GM23338 (cell line): ENCODE measurements at regions not wholly inside any gene's neighbourhood (a gene's known extent, or its start where the extent isn't known, plus 50 kb on each side); places are given as distances from the start of the nearest gene placed in this dataset.

Source experiments
- ATAC-seq: fragments of 200-7000 bp; cut with Tn5 transposase; 3 replicates; pipeline ENCODE4 v1.9.1; 2020
- DNase-seq: peaks from one replicate; pipeline ENCODE4 v3.0.0-alpha.2; 2015; ENCODE audit warnings: low spot score
- H2AFZ ChIP-seq: fragments of 200-600 bp; sonication (generic); 2 replicates; pipeline ENCODE4 v1.8.0; 2016; ENCODE audit warnings: antibody characterized with exemption, mild to moderate bottlenecking, moderate library complexity
- H3F3A ChIP-seq: fragments of 200-600 bp; sonication (generic); replicated peaks from 2 replicates; pipeline ENCODE4 v1.8.0; 2017; ENCODE audit warnings: antibody characterized with exemption, mixed run types, low read depth
- H3K27ac ChIP-seq: fragments of 200-600 bp; sonication (generic); 2 replicates; pipeline ENCODE4 v1.6.1; 2016; ENCODE audit warnings: low read depth
- H3K27me3 ChIP-seq: fragments of 200-600 bp; sonication (generic); 2 replicates; pipeline ENCODE4 v1.8.0; 2016; ENCODE audit warnings: mild to moderate bottlenecking, mixed run types, moderate library complexity; ENCODE audit not compliant: insufficient read depth
- H3K36me3 ChIP-seq: fragments of 200-600 bp; sonication (generic); 2 replicates; pipeline ENCODE4 v1.8.0; 2016; ENCODE audit warnings: mild to moderate bottlenecking; ENCODE audit not compliant: insufficient read depth
- H3K4me1 ChIP-seq: fragments of 200-600 bp; sonication (generic); 2 replicates; pipeline ENCODE4 v1.8.0; 2016; ENCODE audit warnings: mild to moderate bottlenecking, moderate library complexity; ENCODE audit not compliant: insufficient read depth
- H3K4me2 ChIP-seq: fragments of 200-600 bp; sonication (generic); 2 replicates; pipeline ENCODE4 v1.7.1; 2017; ENCODE audit warnings: mixed run types
- H3K4me3 ChIP-seq: fragments of 200-600 bp; sonication (generic); 2 replicates; pipeline ENCODE4 v1.6.1; 2016; ENCODE audit warnings: mixed run types
- H3K79me2 ChIP-seq: fragments of 200-600 bp; sonication (generic); replicated peaks from 2 replicates; pipeline ENCODE4 v1.8.0; 2017; ENCODE audit warnings: mild to moderate bottlenecking; ENCODE audit not compliant: insufficient read depth
- H3K9me2 ChIP-seq: fragments of 200-600 bp; sonication (generic); 2 replicates; pipeline ENCODE4 v1.8.0; 2017; ENCODE audit not compliant: insufficient read depth
- H4K20me1 ChIP-seq: fragments of 200-600 bp; sonication (generic); replicated peaks from 2 replicates; pipeline ENCODE4 v1.8.0; 2017; ENCODE audit warnings: mild to moderate bottlenecking; ENCODE audit not compliant: insufficient read depth
- H3K27ac Mint-ChIP-seq: 2 replicates; pipeline ENCODE4 v1.8.0; 2020; ENCODE audit warnings: inconsistent platforms, mild to moderate bottlenecking, moderate library complexity, mixed read lengths
- H3K27me3 Mint-ChIP-seq: 3 replicates; pipeline ENCODE4 v1.8.0; 2022; ENCODE audit warnings: low read depth, mild to moderate bottlenecking, moderate library complexity, mixed read lengths, inconsistent platforms; ENCODE audit not compliant: insufficient read depth, poor library complexity
- H3K36me3 Mint-ChIP-seq: 3 replicates; pipeline ENCODE4 v1.8.0; 2021; ENCODE audit warnings: low read depth, mild to moderate bottlenecking, inconsistent platforms, moderate library complexity, mixed read lengths
- H3K4me1 Mint-ChIP-seq: 3 replicates; pipeline ENCODE4 v1.8.0; 2020; ENCODE audit warnings: mild to moderate bottlenecking, inconsistent platforms, mixed read lengths
- H3K4me3 Mint-ChIP-seq: 3 replicates; pipeline ENCODE4 v1.8.0; 2021; ENCODE audit warnings: moderate library complexity, mild to moderate bottlenecking, inconsistent platforms, mixed read lengths
- H3K9me3 Mint-ChIP-seq: 3 replicates; pipeline ENCODE4 v1.8.0; 2020; ENCODE audit warnings: moderate library complexity, mild to moderate bottlenecking, inconsistent platforms, mixed read lengths
- ETS1 ChIP-seq: IDR thresholded peaks from 2 replicates; pipeline ENCODE4 v1.6.1; 2016; ENCODE audit warnings: antibody characterized with exemption
- EZH2 ChIP-seq: fragments of 200-600 bp; sonication (generic); IDR thresholded peaks from one replicate; pipeline ENCODE4 v1.8.0; 2017; ENCODE audit warnings: antibody characterized with exemption, mild to moderate bottlenecking, low read depth; ENCODE audit not compliant: unreplicated experiment
- NANOG ChIP-seq: IDR thresholded peaks from 2 replicates; pipeline ENCODE4 v1.6.1; 2016; ENCODE audit warnings: antibody characterized with exemption, borderline replicate concordance
- POLR2AphosphoS5 ChIP-seq: IDR thresholded peaks from 2 replicates; pipeline ENCODE4 v1.6.1; 2016; ENCODE audit warnings: antibody characterized with exemption, low read depth
- REST ChIP-seq: IDR thresholded peaks from one replicate; pipeline ENCODE4 v1.6.1; 2018; ENCODE audit warnings: antibody characterized with exemption; ENCODE audit not compliant: unreplicated experiment
- STAT1 ChIP-seq: IDR thresholded peaks from one replicate; pipeline ENCODE4 v1.6.1; 2016; ENCODE audit warnings: antibody characterized with exemption; ENCODE audit not compliant: unreplicated experiment
- TF ChIP-seq, protein P1 (sequence below): fragments of 250-450 bp; sonication (Bioruptor Pico); IDR thresholded peaks from 2 replicates; pipeline ENCODE4 v1.5.0; 2020; ENCODE audit warnings: mild to moderate bottlenecking, moderate library complexity

DNA sequence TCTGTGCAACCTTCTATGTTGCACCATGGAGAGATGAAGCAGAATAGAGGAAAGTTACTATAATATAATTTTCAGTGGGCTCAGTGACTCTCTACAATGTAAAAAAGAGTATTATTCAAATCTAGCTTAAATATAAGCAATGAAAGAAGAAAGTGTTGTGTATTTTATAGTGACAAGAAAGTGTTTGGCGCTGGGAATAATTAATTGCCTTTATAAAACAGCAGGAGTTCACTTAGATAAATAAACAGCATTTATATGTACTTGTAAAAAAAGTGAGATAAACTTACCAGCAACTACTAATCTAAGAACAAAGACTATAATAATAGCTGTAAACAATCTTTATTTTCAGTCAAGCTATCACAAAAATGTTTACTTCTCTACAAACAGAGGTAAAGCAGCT is 488.9 kb upstream of the PCDH10 start (continued):
- TF ChIP-seq ETS1 (no peak), NANOG (no peak), POLR2AphosphoS5 (no peak), STAT1 (no peak), EZH2 (no peak)
- TF ChIP-seq, protein P1, sequence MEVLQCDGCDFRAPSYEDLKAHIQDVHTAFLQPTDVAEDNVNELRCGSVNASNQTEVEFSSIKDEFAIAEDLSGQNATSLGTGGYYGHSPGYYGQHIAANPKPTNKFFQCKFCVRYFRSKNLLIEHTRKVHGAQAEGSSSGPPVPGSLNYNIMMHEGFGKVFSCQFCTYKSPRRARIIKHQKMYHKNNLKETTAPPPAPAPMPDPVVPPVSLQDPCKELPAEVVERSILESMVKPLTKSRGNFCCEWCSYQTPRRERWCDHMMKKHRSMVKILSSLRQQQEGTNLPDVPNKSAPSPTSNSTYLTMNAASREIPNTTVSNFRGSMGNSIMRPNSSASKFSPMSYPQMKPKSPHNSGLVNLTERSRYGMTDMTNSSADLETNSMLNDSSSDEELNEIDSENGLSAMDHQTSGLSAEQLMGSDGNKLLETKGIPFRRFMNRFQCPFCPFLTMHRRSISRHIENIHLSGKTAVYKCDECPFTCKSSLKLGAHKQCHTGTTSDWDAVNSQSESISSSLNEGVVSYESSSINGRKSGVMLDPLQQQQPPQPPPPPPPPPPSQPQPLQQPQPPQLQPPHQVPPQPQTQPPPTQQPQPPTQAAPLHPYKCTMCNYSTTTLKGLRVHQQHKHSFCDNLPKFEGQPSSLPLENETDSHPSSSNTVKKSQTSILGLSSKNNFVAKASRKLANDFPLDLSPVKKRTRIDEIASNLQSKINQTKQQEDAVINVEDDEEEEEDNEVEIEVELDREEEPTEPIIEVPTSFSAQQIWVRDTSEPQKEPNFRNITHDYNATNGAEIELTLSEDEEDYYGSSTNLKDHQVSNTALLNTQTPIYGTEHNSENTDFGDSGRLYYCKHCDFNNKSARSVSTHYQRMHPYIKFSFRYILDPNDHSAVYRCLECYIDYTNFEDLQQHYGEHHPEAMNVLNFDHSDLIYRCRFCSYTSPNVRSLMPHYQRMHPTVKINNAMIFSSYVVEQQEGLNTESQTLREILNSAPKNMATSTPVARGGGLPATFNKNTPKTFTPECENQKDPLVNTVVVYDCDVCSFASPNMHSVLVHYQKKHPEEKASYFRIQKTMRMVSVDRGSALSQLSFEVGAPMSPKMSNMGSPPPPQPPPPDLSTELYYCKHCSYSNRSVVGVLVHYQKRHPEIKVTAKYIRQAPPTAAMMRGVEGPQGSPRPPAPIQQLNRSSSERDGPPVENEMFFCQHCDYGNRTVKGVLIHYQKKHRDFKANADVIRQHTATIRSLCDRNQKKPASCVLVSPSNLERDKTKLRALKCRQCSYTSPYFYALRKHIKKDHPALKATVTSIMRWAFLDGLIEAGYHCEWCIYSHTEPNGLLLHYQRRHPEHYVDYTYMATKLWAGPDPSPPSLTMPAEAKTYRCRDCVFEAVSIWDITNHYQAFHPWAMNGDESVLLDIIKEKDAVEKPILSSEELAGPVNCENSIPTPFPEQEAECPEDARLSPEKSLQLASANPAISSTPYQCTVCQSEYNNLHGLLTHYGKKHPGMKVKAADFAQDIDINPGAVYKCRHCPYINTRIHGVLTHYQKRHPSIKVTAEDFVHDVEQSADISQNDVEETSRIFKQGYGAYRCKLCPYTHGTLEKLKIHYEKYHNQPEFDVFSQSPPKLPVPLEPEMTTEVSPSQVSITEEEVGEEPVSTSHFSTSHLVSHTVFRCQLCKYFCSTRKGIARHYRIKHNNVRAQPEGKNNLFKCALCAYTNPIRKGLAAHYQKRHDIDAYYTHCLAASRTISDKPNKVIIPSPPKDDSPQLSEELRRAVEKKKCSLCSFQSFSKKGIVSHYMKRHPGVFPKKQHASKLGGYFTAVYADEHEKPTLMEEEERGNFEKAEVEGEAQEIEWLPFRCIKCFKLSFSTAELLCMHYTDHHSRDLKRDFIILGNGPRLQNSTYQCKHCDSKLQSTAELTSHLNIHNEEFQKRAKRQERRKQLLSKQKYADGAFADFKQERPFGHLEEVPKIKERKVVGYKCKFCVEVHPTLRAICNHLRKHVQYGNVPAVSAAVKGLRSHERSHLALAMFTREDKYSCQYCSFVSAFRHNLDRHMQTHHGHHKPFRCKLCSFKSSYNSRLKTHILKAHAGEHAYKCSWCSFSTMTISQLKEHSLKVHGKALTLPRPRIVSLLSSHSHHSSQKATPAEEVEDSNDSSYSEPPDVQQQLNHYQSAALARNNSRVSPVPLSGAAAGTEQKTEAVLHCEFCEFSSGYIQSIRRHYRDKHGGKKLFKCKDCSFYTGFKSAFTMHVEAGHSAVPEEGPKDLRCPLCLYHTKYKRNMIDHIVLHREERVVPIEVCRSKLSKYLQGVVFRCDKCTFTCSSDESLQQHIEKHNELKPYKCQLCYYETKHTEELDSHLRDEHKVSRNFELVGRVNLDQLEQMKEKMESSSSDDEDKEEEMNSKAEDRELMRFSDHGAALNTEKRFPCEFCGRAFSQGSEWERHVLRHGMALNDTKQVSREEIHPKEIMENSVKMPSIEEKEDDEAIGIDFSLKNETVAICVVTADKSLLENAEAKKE = no peak

DNA sequence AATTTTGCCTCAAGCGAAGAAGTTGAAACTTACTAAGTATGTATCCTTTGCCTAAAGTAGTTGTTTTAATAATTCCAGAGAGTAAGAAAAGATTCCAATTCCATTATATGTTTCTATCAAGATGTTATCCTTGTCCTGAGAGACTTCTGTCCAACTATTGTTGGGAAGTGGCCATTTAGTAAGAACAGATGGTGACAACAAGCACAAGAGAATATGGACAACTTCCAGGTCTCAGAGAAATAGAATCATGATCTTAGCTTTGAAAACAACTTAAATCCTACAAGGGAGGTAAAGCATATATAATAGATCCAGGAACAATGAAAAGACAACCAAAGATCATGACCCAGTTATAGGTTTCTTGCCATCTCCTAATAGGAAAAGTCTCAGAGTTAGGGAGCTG is 486.6 kb upstream of the PCDH10 start:
- no peaks in the 10 kb centered on the region for H3K36me3 ChIP-seq
- H3K27me3 ChIP-seq = no peaks in the 10 kb centered on the region
- no peaks in the 10 kb centered on the region for H3F3A ChIP-seq
- no peak overlapping the region for H3K4me3 ChIP-seq
- H3K4me2 ChIP-seq = no peak overlapping the region
- Mint-ChIP-seq H3K4me1 (no peaks in the 10 kb centered on the region), H3K27me3 (peaks cover 2% of the 10 kb centered on the region), H3K4me3 (no peak overlapping the region), H3K9me3 (peaks cover 11% of the 10 kb centered on the region), H3K36me3 (peaks cover 8% of the 10 kb centered on the region; the same call in 2 of the 3 replicates), H3K27ac (no peak overlapping the region)
- no peaks in the 10 kb centered on the region for H4K20me1 ChIP-seq
- H3K4me1 ChIP-seq = no peaks in the 10 kb centered on the region
- no peak overlapping the region for H3K27ac ChIP-seq
- H3K79me2 ChIP-seq = no peaks in the 10 kb centered on the region
- no peak overlapping the region for H2AFZ ChIP-seq
- DNase-seq (no peak), ATAC-seq (no peak)
- H3K9me2 ChIP-seq = no peaks in the 10 kb centered on the region
- TF ChIP-seq EZH2 (no peak), REST (no peak)
